Uterus (tissue), 3 donors: ENCODE measurements at regions not wholly inside any gene's neighbourhood (a gene's known extent, or its start where the extent isn't known, plus 50 kb on each side); places are given as distances from the start of the nearest gene placed in this dataset.

Experiments used
- DNase-seq, 2 donors: peaks; one replicate each; pipeline ENCODE4 v3.0.0-alpha.2; 2019 to 2020
- H3K27ac ChIP-seq, 2 donors: fragments of 200-600 bp; sonication (generic); 1 replicate in 1 of 2; 2 replicates in 1 of 2; pipeline ENCODE4 v1.5.1; 2016 to 2018
- H3K27me3 ChIP-seq, 2 donors: fragments of 200-600 bp; sonication (generic); one replicate each; pipeline ENCODE4 v1.5.1; 2018 to 2019; ENCODE audit warnings: control low read depth in 1 of 2
- H3K36me3 ChIP-seq, 2 donors: fragments of 200-600 bp; sonication (generic); one replicate each; pipeline ENCODE4 v1.5.1; 2019; ENCODE audit warnings: control low read depth in 1 of 2
- H3K4me1 ChIP-seq, 2 donors: fragments of 200-600 bp; sonication (generic); one replicate each; pipeline ENCODE4 v1.5.1; 2018 to 2019; ENCODE audit warnings: control low read depth in 1 of 2
- H3K4me3 ChIP-seq, 2 donors: fragments of 200-600 bp; sonication (generic); 1 replicate in 1 of 2; 2 replicates in 1 of 2; pipeline ENCODE4 v1.5.1; 2018 to 2019; ENCODE audit warnings: mild to moderate bottlenecking in 1 of 2
- H3K9me3 ChIP-seq, 2 donors: fragments of 200-600 bp; sonication (generic); one replicate each; pipeline ENCODE4 v1.5.1; 2019; ENCODE audit warnings: control low read depth in 1 of 2
- CTCF ChIP-seq, 4 experiments: fragments of 200-600 bp in 2 of 4; fragments of 450-650 bp in 2 of 4; sonication (generic) in 2 of 4; IDR thresholded peaks; one replicate each; pipeline ENCODE4 v1.5.1; 2016 to 2019; ENCODE audit warnings: antibody characterized with exemption in 4 of 4, mild to moderate bottlenecking in 2 of 4, moderate library complexity in 1 of 4
- POLR2A ChIP-seq, 2 donors: fragments of 450-650 bp; IDR thresholded peaks; one replicate each; pipeline ENCODE4 v1.6.1; 2016; ENCODE audit warnings: antibody characterized with exemption in 2 of 2, mild to moderate bottlenecking in 1 of 2, moderate library complexity in 1 of 2
- intact Hi-C: fragments of 100-400 bp; cut with DNase I; formaldehyde crosslinking; loops from one replicate; pipeline ENCODE4 v1.15.1; 2023; ENCODE audit warnings: low total_unique reads
- donor health status: DM: yes; HTN: yes; CAD: no.

GRCh38 chr12:67515679-67516340, 132.7 kb upstream of the DYRK2 start:
- DNase-seq, result no peak
- Histone ChIP-seq H3K27ac (no peak overlapping the region), H3K4me3 (no peak overlapping the region), H3K4me1 (no peaks in the 10 kb centered on the region), H3K36me3 (no peaks in the 10 kb centered on the region), H3K9me3 (no peaks in the 10 kb centered on the region), H3K27me3 (no peaks in the 10 kb centered on the region)
- no peak for TF ChIP-seq POLR2A (IDR thresholded peaks at IDR 0.05)
- no peak for TF ChIP-seq CTCF (IDR thresholded peaks at IDR 0.05)
- intact Hi-C loops, result no loop called here

- intact Hi-C loops, result no loop called here
- no peak overlapping the region for H3K4me3 ChIP-seq
- TF ChIP-seq POLR2A (IDR thresholded peaks at IDR 0.05) (no peak), CTCF (IDR thresholded peaks at IDR 0.05) (no peak)
These were observed 131.2 kb upstream of the DYRK2 start for GRCh38 chr12:67517181-67517887.

GRCh38 chr12:67519484-67520433, 128.8 kb upstream of the DYRK2 start:
- Histone ChIP-seq H3K9me3 (no peaks in the 10 kb centered on the region), H3K27me3 (no peaks in the 10 kb centered on the region), H3K4me3 (no peak overlapping the region), H3K27ac (no peak overlapping the region), H3K4me1 (no peaks in the 10 kb centered on the region), H3K36me3 (no peaks in the 10 kb centered on the region)
- DNase-seq, result no peak
- TF ChIP-seq POLR2A (IDR thresholded peaks at IDR 0.05) (no peak), CTCF (IDR thresholded peaks at IDR 0.05) (no peak)
- intact Hi-C loops, result no loop called here

More at GRCh38 chr12:67517181-67517887, 131.2 kb upstream of the DYRK2 start:
- Histone ChIP-seq H3K27ac (peak overlapping the region in 1 of 2 donors; percentile 54), H3K9me3 (no peaks in the 10 kb centered on the region), H3K36me3 (no peaks in the 10 kb centered on the region), H3K4me1 (no peaks in the 10 kb centered on the region), H3K27me3 (no peaks in the 10 kb centered on the region)
- DNase-seq, result peak; percentile 31 to 60

GRCh38 chr12:67520606-67521005, 127.9 kb upstream of the DYRK2 start:
- DNase-seq, result no peak
- intact Hi-C loops, result no loop called here
- Histone ChIP-seq H3K27me3 (no peaks in the 10 kb centered on the region), H3K4me1 (no peaks in the 10 kb centered on the region), H3K27ac (no peak overlapping the region), H3K36me3 (no peaks in the 10 kb centered on the region), H3K4me3 (no peak overlapping the region), H3K9me3 (no peaks in the 10 kb centered on the region)
- TF ChIP-seq CTCF (IDR thresholded peaks at IDR 0.05) (no peak), POLR2A (IDR thresholded peaks at IDR 0.05) (no peak)
